Activated CD4-positive, alpha-beta T cell treated with anti-CD3 and anti-CD28 coated beads for 24 hours (primary cell): ENCODE measurements at regions not wholly inside any gene's neighbourhood (a gene's known extent, or its start where the extent isn't known, plus 50 kb on each side); places are given as distances from the start of the nearest gene placed in this dataset.
"Not testable (repeated sequence)": the region's sequence is repeated elsewhere in the genome, so short reads cannot be mapped to it uniquely, and the experiment has no call there.

ENCODE experiments used
- DNase-seq, 2 donors: peaks; one replicate each; pipeline ENCODE4 v3.0.0-alpha.2; 2020; ENCODE audit warnings: low read depth in 2 of 2

- DNase-seq = no peak
Measured at GRCh38 chr4:78691971-78692821, 84.0 kb upstream of the BMP2K start.

GRCh38 chr4:78692822-78693170, 83.4 kb upstream of the BMP2K start:
- no peak for DNase-seq

- DNase-seq = no peak
Measured at GRCh38 chr4:78693777-78694456, 82.2 kb upstream of the BMP2K start.

GRCh38 chr4:78694457-78694787, 81.7 kb upstream of the BMP2K start:
- no peak for DNase-seq

DNA sequence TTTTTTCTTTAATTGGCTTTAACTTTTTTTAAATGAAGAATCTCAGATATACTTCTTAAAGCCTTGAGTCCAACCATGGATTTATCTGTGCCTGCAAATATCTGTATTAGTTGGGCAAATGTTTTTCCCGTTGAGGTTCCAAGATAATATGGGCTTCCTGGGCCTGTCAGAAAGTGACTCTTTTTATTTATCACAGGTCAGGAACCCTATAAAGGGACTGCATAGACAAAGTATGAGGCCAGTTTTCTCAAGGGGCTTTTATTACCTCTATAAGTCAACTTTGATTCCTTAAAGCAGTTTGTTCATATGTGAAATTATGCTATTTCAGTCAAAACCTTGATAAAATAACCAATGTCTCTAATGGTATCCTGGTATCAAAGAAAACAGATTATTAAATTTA, 80.2 kb upstream of the BMP2K start:
- no peak for DNase-seq

- DNase-seq = no peak
Measured at GRCh38 chr4:78703079-78703478, 73.1 kb upstream of the BMP2K start.

DNA sequence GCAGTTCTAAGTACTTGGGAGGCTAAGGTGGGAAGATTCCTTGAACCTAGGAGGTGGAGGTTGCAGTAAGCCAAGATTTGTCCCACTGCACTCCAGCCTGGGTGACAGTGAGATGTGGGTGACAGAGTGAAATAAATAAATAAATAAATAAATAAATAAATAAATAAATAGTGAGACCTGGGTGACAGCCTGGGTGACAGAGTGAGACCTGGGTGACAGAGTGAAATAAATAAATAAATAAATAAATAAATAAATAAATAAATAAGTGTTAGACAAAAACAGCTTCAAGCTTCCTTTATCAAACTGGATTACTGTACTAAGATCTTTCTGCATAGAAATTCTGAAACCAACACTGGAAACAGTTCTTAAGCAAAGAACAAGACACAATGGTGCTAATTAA, 71.8 kb upstream of the BMP2K start:
- no peak for DNase-seq

DNA sequence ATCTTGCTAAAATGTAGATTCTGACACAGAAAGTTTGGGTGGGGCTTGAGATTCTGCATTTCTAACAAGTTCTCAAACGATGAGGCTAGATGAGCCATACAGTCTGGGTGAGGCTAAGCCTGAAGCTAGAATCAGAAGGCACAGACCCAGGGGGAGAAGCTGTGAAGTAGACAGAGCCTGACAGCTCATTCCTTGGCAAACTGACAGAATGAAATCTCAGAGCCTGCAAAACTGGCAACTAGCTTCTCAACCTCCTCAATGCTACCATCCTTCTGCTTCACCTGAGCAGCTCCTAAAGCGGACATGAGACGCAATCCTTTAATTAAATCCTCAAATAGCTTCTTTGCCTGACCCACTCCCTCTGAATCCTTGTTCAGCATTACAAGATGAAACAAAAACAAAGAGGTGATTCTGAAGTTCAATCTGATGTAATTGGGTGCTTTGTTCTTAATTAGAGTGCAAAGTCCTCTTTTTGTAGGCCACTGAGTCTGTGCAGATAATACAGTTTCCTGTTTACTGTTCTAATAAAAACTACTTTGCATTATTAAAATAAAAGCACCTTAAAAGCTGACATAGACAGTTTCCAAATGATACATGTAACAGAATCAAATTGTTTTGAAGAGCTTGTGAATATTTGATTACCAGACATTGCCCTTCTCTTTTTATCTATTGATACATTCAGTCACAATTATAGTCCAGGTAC, 71.0 kb upstream of the BMP2K start:
- no peak for DNase-seq

- no peak for DNase-seq
Measured at GRCh38 chr4:78706302-78706701, 69.8 kb upstream of the BMP2K start.

DNA sequence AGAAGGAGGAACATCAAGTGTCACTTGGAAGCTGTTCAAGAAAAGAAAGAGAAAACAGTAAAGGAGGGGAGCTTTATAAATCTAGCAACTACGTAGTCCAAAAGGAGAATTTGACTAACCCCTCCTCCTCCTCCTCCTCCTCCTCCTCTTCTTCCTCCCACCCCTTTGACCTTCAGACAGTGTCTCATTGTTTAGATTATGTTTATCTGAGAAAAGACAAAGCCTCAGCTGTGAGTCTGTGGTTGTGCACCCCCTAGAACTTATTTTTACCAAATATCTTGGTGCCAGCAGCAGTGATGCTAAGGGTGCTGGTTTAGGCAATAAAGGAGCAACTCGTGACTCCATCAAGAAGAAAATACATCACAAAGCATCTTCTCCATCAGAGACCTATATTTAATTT, 68.9 kb upstream of the BMP2K start:
- no peak for DNase-seq

DNA sequence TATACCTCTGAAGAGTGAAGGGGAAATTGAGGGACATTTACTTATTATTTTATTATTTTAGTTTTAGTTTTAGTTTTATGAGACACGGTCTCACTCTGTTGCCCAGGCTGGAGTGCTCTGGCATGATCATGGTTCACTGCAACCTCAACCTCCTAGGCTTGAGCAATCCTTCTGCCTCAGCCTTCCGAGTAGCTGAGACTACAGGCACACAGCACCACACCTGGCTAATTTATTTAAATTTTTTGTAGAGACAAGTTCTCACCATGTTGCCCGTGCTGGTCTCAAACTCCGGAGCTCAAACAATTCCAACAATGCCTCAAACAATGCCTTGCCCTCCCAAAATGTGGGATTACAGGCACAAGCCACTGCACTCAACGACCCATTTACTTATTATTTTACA, 68.4 kb upstream of the BMP2K start:
- DNase-seq = no peak

DNA sequence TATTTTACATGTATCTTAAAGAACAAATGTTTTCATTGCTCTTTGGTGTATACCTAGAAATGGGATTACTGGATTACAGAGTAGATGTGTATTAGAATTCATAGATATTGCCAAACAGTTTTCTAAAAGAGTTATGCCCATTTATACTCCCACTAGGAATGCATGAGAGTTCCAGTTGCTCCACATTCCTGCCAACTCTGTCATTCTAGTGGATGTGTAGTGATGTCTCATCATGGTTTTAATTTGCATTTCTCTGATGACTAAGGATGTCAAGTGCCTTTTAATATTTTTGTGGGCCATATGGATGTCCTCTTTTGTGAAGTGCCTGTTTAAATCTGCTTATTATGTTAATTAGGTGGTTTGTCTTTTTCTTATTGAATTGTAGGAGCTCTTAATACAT, 65.6 kb upstream of the BMP2K start:
- DNase-seq = no peak

- no peak for DNase-seq
Measured at GRCh38 chr4:78711676-78712075, 64.5 kb upstream of the BMP2K start.

GRCh38 chr4:78714598-78714997, 61.6 kb upstream of the BMP2K start:
- DNase-seq = not testable (repeated sequence)

DNA sequence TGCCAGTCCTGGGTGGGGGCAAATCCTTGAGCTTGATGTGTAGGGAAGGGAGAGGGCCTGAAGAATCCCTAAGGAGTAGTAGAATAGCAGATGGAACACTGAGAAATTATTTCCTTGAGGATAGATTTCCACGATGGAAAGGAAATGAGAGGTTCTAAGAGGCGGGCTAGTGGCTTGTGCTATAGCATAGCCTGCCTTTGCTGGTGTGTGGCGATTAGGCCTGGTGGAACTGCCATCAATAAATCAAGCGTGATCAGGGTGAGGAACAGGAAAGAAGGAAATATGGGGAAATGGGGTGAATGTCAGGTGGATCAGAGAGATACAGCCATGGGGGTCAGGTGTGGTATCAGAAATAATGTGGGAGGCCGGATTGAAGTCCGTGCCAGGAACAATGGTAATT, 60.8 kb upstream of the BMP2K start:
- not testable (repeated sequence) for DNase-seq

GRCh38 chr4:78717712-78718111, 58.4 kb upstream of the BMP2K start:
- DNase-seq = not testable (repeated sequence)

GRCh38 chr4:78720204-78720603, 55.9 kb upstream of the BMP2K start:
- no peak for DNase-seq

GRCh38 chr4:78720994-78721677, 55.0 kb upstream of the BMP2K start:
- peak in 1 of 2 donors; percentile 3 for DNase-seq

GRCh38 chr4:78721747-78722146, 54.4 kb upstream of the BMP2K start:
- no peak for DNase-seq

DNA sequence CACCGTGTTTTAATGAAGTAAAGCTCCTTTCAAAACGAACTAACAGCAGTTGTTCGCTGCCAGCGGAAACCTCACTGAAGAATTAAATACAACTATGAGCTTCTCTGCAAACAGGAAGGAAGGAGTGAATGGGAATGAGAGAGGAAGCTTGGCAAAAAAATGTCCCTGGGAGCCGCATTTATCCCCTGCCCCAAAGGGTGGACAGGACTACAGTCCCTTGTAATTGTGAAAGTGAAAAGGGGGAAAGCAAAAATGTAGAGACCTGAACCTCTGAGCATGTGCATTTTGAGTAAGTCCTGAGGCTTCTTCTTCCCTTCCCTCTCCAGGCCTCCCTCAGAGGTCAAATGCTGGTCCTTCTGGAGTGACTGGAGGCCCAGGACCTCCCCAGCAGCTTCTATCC, 53.8 kb upstream of the BMP2K start:
- no peak for DNase-seq

DNA sequence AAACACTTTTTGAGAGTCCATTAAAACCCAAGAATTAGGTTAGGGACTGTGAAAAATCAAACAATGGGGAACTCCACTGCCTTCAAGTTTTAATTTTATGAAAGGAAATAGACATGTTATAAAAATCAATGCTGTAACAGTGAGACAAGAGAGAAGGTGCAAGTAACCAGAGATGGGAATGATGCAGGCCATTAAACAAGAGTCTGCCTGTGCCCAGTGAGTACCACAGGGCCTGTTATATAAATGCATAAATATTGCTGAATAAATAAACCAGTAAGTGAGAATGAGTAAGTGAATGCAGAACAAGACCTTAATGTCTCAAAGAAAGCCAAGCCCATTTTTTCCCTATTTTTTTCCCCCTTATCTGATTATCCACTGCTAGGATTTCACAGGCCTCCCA, 53.3 kb upstream of the BMP2K start:
- no peak for DNase-seq
